Sigmoid colon (tissue), 4 donors: ENCODE measurements at regions not wholly inside any gene's neighbourhood (a gene's known extent, or its start where the extent isn't known, plus 50 kb on each side); places are given as distances from the start of the nearest gene placed in this dataset.

Source experiments
- CTCF ChIP-seq, 4 experiments: fragments of 450-650 bp in 3 of 4; fragments of 200-600 bp in 1 of 4; IDR thresholded peaks; one replicate each; pipeline ENCODE4 v1.5.1; 2016 to 2019; ENCODE audit warnings: antibody characterized with exemption in 4 of 4, mild to moderate bottlenecking in 3 of 4, moderate library complexity in 2 of 4
- POLR2A ChIP-seq, 2 donors: fragments of 450-650 bp; IDR thresholded peaks; one replicate each; pipeline ENCODE4 v1.6.1; 2016; ENCODE audit warnings: antibody characterized with exemption in 2 of 2, mild to moderate bottlenecking in 2 of 2, moderate library complexity in 2 of 2
- POLR2AphosphoS5 ChIP-seq, 4 donors: sonication (generic); formaldehyde crosslinking; IDR thresholded peaks; one replicate each; pipeline ENCODE4 v1.6.1; 2017; ENCODE audit warnings: antibody characterized with exemption in 4 of 4

GRCh38 chr18:30709595-30709994 lies 332.9 kb downstream of the DSC3 start:
- TF ChIP-seq CTCF (IDR thresholded peaks at IDR 0.05) (no peak), POLR2A (IDR thresholded peaks at IDR 0.05) (no peak), POLR2AphosphoS5 (IDR thresholded peaks at IDR 0.05) (no peak)
